ENCODE measurements at regions not wholly inside any gene's neighbourhood (a gene's known extent, or its start where the extent isn't known, plus 50 kb on each side); places are given as distances from the start of the nearest gene placed in this dataset.
"Not testable (repeated sequence)": the region's sequence is repeated elsewhere in the genome, so short reads cannot be mapped to it uniquely, and the experiment has no call there.

- Mint-ChIP-seq H3K4me3 (no peak overlapping the region), H3K9me3 (no peaks in the 10 kb centered on the region), H3K4me1 (ENCODE audit: low read depth) (no peaks in the 10 kb centered on the region), H3K27ac (no peak overlapping the region), H3K36me3 (no peaks in the 10 kb centered on the region), H3K27me3 (no peaks in the 10 kb centered on the region)
- intact Hi-C loops (cut with micrococcal nuclease) = no loop called here
- POLR2A ChIA-PET = no interaction called here
- no peak for DNase-seq
- CTCF ChIA-PET = no interaction called here
Measured at GRCh38 chr7:49483142-49483541, 290.3 kb upstream of the VWC2 start.

GRCh38 chr7:49486974-49487829 lies 286.2 kb upstream of the VWC2 start:
- no peak for DNase-seq
- no peak overlapping the region for H3K27ac Mint-ChIP-seq
- H3K27me3 Mint-ChIP-seq = no peaks in the 10 kb centered on the region
- no peaks in the 10 kb centered on the region for H3K36me3 Mint-ChIP-seq
- intact Hi-C loops (cut with micrococcal nuclease) = no loop called here
- ChIA-PET CTCF (no interaction called here), POLR2A (no interaction called here)
- H3K4me1 Mint-ChIP-seq (ENCODE audit: low read depth) = no peaks in the 10 kb centered on the region
- no peaks in the 10 kb centered on the region for H3K9me3 Mint-ChIP-seq
- H3K4me3 Mint-ChIP-seq = no peak overlapping the region

GRCh38 chr7:49487830-49488140 lies 285.7 kb upstream of the VWC2 start:
- no peaks in the 10 kb centered on the region for H3K36me3 Mint-ChIP-seq
- DNase-seq = no peak
- ChIA-PET POLR2A (no interaction called here), CTCF (no interaction called here)
- intact Hi-C loops (cut with micrococcal nuclease) = no loop called here
- no peaks in the 10 kb centered on the region for H3K27me3 Mint-ChIP-seq
- H3K27ac Mint-ChIP-seq = no peak overlapping the region
- no peaks in the 10 kb centered on the region for H3K9me3 Mint-ChIP-seq
- H3K4me1 Mint-ChIP-seq (ENCODE audit: low read depth) = no peaks in the 10 kb centered on the region
- no peak overlapping the region for H3K4me3 Mint-ChIP-seq

- Mint-ChIP-seq H3K27me3 (no peaks in the 10 kb centered on the region), H3K4me1 (ENCODE audit: low read depth) (no peaks in the 10 kb centered on the region), H3K36me3 (no peaks in the 10 kb centered on the region), H3K27ac (no peak overlapping the region), H3K9me3 (no peaks in the 10 kb centered on the region), H3K4me3 (no peak overlapping the region)
- CTCF ChIA-PET = no interaction called here
- no peak for DNase-seq
- POLR2A ChIA-PET = no interaction called here
- intact Hi-C loops (cut with micrococcal nuclease) = no loop called here
Measured at GRCh38 chr7:49488573-49488972, 284.9 kb upstream of the VWC2 start.

GRCh38 chr7:49497471-49497870 lies 276.0 kb upstream of the VWC2 start:
- intact Hi-C loops (cut with micrococcal nuclease) = no loop called here
- CTCF ChIA-PET = no interaction called here
- no peak for DNase-seq
- no peaks in the 10 kb centered on the region for H3K27me3 Mint-ChIP-seq
- H3K9me3 Mint-ChIP-seq = peaks cover 3% of the 10 kb centered on the region
- no peak overlapping the region for H3K4me3 Mint-ChIP-seq
- H3K4me1 Mint-ChIP-seq (ENCODE audit: low read depth) = no peaks in the 10 kb centered on the region
- H3K27ac Mint-ChIP-seq = no peak overlapping the region
- no peaks in the 10 kb centered on the region for H3K36me3 Mint-ChIP-seq
- POLR2A ChIA-PET = no interaction called here

GRCh38 chr7:49500741-49501140 lies 272.7 kb upstream of the VWC2 start:
- Mint-ChIP-seq H3K36me3 (no peaks in the 10 kb centered on the region), H3K4me1 (ENCODE audit: low read depth) (no peaks in the 10 kb centered on the region), H3K27me3 (no peaks in the 10 kb centered on the region), H3K9me3 (peaks cover 3% of the 10 kb centered on the region), H3K4me3 (no peak overlapping the region), H3K27ac (no peak overlapping the region)
- intact Hi-C loops (cut with micrococcal nuclease) = no loop called here
- CTCF ChIA-PET = no interaction called here
- DNase-seq = no peak
- POLR2A ChIA-PET = no interaction called here

- H3K27ac Mint-ChIP-seq; intact Hi-C loops (cut with micrococcal nuclease); H3K27me3 Mint-ChIP-seq; CTCF ChIA-PET; H3K4me1 Mint-ChIP-seq (ENCODE audit: low read depth); DNase-seq; H3K9me3 Mint-ChIP-seq; POLR2A ChIA-PET; H3K4me3 Mint-ChIP-seq; H3K36me3 Mint-ChIP-seq: not testable (repeated sequence)
Measured at GRCh38 chr7:49507206-49507605, 266.2 kb upstream of the VWC2 start.

- intact Hi-C loops (cut with micrococcal nuclease) = no loop called here
- Mint-ChIP-seq H3K27me3 (no peaks in the 10 kb centered on the region), H3K9me3 (peaks cover 6% of the 10 kb centered on the region), H3K4me3 (no peak overlapping the region), H3K4me1 (ENCODE audit: low read depth) (no peaks in the 10 kb centered on the region), H3K36me3 (no peaks in the 10 kb centered on the region), H3K27ac (no peak overlapping the region)
- ChIA-PET POLR2A (no interaction called here), CTCF (no interaction called here)
- DNase-seq = no peak
Measured at GRCh38 chr7:49513911-49514310, 259.5 kb upstream of the VWC2 start.

GRCh38 chr7:49520951-49521350 lies 252.5 kb upstream of the VWC2 start:
- Mint-ChIP-seq H3K27ac (no peak overlapping the region), H3K4me3 (no peak overlapping the region), H3K36me3 (no peaks in the 10 kb centered on the region), H3K9me3 (peaks cover 15% of the 10 kb centered on the region), H3K4me1 (ENCODE audit: low read depth) (no peaks in the 10 kb centered on the region), H3K27me3 (no peaks in the 10 kb centered on the region)
- POLR2A ChIA-PET = no interaction called here
- CTCF ChIA-PET = no interaction called here
- no peak for DNase-seq
- intact Hi-C loops (cut with micrococcal nuclease) = no loop called here

- Mint-ChIP-seq H3K4me1 (ENCODE audit: low read depth) (no peaks in the 10 kb centered on the region), H3K27ac (no peak overlapping the region), H3K36me3 (no peaks in the 10 kb centered on the region), H3K27me3 (no peaks in the 10 kb centered on the region), H3K9me3 (peaks cover 15% of the 10 kb centered on the region), H3K4me3 (no peak overlapping the region)
- ChIA-PET POLR2A (no interaction called here), CTCF (no interaction called here)
- DNase-seq = no peak
- intact Hi-C loops (cut with micrococcal nuclease) = no loop called here
Measured at GRCh38 chr7:49522111-49522510, 251.3 kb upstream of the VWC2 start.

- POLR2A ChIA-PET = no interaction called here
- Mint-ChIP-seq H3K36me3 (no peaks in the 10 kb centered on the region), H3K4me1 (ENCODE audit: low read depth) (no peaks in the 10 kb centered on the region), H3K27ac (no peak overlapping the region), H3K4me3 (no peak overlapping the region), H3K9me3 (peaks cover 17% of the 10 kb centered on the region), H3K27me3 (no peaks in the 10 kb centered on the region)
- DNase-seq = no peak
- CTCF ChIA-PET = no interaction called here
- intact Hi-C loops (cut with micrococcal nuclease) = no loop called here
Measured at GRCh38 chr7:49523870-49524269, 249.6 kb upstream of the VWC2 start.

GRCh38 chr7:49527182-49527581 lies 246.3 kb upstream of the VWC2 start:
- Mint-ChIP-seq H3K9me3 (peaks cover 16% of the 10 kb centered on the region), H3K27me3 (no peaks in the 10 kb centered on the region), H3K27ac (no peak overlapping the region), H3K4me1 (ENCODE audit: low read depth) (no peaks in the 10 kb centered on the region), H3K36me3 (no peaks in the 10 kb centered on the region), H3K4me3 (no peak overlapping the region)
- no peak for DNase-seq
- intact Hi-C loops (cut with micrococcal nuclease) = no loop called here
- POLR2A ChIA-PET = no interaction called here
- CTCF ChIA-PET = no interaction called here

GRCh38 chr7:49530481-49530880 lies 243.0 kb upstream of the VWC2 start:
- ChIA-PET CTCF (no interaction called here), POLR2A (no interaction called here)
- H3K9me3 Mint-ChIP-seq = peaks cover 23% of the 10 kb centered on the region
- no peak overlapping the region for H3K4me3 Mint-ChIP-seq
- H3K4me1 Mint-ChIP-seq (ENCODE audit: low read depth) = no peaks in the 10 kb centered on the region
- DNase-seq = no peak
- no peaks in the 10 kb centered on the region for H3K27me3 Mint-ChIP-seq
- no peak overlapping the region for H3K27ac Mint-ChIP-seq
- no peaks in the 10 kb centered on the region for H3K36me3 Mint-ChIP-seq
- intact Hi-C loops (cut with micrococcal nuclease) = no loop called here

All from activated CD4-positive, alpha-beta memory T cell treated with anti-CD3 and anti-CD28 coated beads for 36 hours (primary cell).